Left cardiac atrium (tissue), 4 donors: ENCODE measurements at regions not wholly inside any gene's neighbourhood (a gene's known extent, or its start where the extent isn't known, plus 50 kb on each side); places are given as distances from the start of the nearest gene placed in this dataset.
A peak's percentile ranks its signal among the peaks of the same experiment; 100 is the strongest.

Source experiments
- ATAC-seq, 2 donors: fragments of 200-7000 bp; cut with Tn5 transposase; one replicate each; pipeline ENCODE4 v1.9.1; 2020; ENCODE audit warnings: mild to moderate bottlenecking in 2 of 2, moderate library complexity in 2 of 2
- DNase-seq: peaks from one replicate; pipeline ENCODE4 v3.0.0-alpha.2; 2020
- intact Hi-C, 2 donors: fragments of 100-400 bp; cut with DNase I; formaldehyde crosslinking; loops; one replicate each; pipeline versions ENCODE4 v1.14.1 to v1.15.1; 2022 to 2023
- donor health status: DM: no; HTN: yes; CAD: no.
- donor health status: DM: no; HTN: yes; CAD: no; lungs with severe emphysema.
- donor health status: DM: yes; HTN: yes; CAD: no.
- donor health status: Dilated cardiomyopathy.

DNA sequence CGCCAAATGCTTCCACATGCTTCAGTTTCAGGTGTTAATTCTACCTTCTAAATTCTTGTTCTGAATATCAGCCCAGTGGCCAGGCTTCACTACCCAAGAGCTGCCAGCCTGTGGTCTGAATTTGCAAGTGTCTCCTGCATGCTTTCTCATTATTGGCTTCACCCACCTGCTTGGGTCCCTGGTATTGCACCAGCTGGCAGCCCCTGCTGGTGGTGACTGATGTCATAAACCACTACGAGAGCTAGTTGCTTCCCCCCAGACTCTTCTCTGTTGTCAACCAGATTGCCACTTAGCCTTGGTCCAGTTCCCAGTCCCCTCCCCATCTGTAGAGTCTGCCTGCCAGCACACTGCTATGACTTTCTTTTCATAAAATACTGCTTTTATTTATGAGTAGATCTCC is 197.7 kb upstream of the DUSP10 start:
- intact Hi-C loops = no loop called here
- no peak for DNase-seq
- no peak for ATAC-seq

GRCh38 chr1:221937155-221937953 is 195.5 kb upstream of the DUSP10 start:
- intact Hi-C loops = no loop called here
- peak in 1 of 2 donors; percentile 74 for ATAC-seq
- DNase-seq = no peak

GRCh38 chr1:221933814-221934213 is 191.9 kb upstream of the DUSP10 start:
- intact Hi-C loops = no loop called here
- ATAC-seq = no peak
- no peak for DNase-seq

GRCh38 chr1:221926441-221926840 is 184.6 kb upstream of the DUSP10 start:
- ATAC-seq = no peak
- DNase-seq = no peak
- intact Hi-C loops = no loop called here

DNA sequence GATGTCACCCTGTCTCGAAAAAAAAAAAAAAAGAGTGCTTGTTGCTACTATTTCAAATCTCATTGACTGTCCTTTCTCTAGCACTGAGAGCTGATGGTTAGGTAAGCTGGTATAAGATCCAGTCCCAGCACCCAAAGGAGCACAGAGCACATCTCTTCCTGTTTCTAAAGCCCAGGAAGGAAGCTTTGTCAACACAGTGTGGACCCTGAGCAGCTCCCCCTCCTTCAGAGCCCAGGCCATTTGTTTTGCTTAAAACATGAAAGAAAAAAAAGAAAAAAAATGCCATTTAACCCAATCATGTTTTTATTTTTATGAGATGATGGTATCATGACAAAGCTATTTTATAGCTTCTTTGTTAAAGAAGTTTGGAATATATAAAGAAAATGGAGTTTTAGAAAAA is 184.1 kb upstream of the DUSP10 start:
- ATAC-seq (no peak), DNase-seq (no peak)
- intact Hi-C loops = no loop called here

DNA sequence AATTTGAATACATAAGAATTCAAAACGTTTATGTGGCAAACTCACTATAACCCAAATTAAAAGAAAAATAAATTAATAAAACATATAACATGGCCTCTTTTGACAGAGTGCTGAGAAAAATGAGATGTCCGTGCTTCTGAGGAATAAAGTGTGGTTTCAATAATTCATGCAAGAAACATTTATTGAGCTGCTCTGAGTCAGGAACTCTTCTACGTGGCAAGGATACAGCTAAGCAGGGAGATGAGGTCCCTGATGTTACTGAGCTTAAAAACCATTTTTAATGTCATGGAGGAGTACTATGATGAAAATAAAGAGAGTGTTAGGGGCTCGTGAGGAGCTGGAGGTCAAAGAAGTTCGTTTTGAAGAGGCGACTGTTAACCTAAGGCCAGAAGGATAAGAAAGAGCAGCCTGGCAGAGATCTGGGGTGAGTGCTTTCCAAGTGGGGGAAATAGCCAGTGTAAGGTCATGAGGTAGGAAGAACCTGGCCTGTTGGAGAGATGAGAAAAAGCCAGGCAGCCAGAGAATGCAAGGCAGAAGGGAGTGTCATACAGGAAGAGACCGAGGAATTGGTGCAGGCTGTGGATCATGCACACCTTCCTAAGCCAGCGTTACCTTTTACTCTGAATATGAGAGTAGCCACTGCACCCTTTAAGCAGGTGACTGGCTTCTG is 182.2 kb upstream of the DUSP10 start:
- ATAC-seq (no peak), DNase-seq (no peak)
- intact Hi-C loops = no loop called here

GRCh38 chr1:221921936-221922335 is 180.0 kb upstream of the DUSP10 start:
- no peak for ATAC-seq

DNA sequence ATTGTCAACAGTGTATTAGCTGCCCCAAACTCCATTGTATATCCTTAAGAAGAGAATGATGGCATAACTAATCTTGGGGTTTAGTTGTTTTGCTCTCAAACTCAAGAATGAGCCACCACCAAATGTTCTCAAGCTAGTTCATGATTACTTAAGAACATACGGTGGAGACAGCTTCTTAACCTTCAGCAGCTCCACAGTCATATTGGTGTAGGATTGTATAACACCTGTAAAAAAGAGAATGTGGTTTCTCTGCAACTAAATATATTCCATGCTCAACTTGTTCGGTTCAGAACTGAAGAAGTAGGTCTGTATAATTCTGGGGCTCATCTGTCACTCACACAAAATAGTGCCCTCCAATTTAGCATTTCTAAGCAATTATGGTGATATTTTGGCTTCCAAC is 177.9 kb upstream of the DUSP10 start:
- DNase-seq = no peak
- intact Hi-C loops = no loop called here
- ATAC-seq = no peak

More at GRCh38 chr1:221921936-221922335, 180.0 kb upstream of the DUSP10 start:
- intact Hi-C loops = no loop called here
- DNase-seq = no peak

DNA sequence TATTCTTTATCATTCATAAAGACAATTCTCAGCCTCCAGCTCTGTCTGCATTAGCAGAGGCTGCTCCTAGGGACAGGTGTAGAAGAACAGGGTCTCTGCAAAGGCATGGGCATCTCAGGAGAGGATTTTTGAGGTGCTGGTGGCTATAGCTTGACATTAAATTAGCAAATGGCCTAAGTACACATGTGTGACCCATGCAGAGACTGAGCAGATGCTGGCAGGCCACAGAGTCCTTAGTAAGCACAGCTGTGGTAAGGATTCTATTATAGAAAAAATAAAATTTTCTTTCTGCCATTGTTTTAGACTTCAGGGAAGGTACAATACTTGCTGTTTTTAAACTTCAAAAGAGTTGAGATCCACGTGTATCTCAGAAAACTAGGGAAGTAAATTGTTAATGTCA is 177.5 kb upstream of the DUSP10 start:
- intact Hi-C loops = no loop called here
- no peak for ATAC-seq

DNA sequence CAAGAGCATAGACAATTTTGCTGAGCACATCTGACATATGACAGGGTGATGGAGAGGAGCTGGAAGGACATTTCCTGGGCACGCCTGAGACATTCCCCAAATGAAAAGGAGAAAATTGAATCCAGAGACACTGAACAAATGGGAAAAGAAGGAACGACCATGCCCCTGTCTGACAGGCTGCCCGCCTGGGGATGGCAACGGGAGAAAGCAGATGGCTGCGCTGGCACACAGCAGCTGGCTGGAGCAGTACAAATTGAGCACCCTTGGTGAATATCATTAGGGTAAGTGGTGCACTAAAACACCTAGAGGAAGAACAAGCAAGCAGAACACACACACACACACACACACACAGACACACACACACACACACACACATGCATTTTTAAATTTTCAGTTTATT is 174.3 kb upstream of the DUSP10 start:
- no peak for DNase-seq
- intact Hi-C loops = no loop called here
- ATAC-seq = no peak

More for the DNA sequence above, 177.5 kb upstream of the DUSP10 start:
- no peak for DNase-seq

DNA sequence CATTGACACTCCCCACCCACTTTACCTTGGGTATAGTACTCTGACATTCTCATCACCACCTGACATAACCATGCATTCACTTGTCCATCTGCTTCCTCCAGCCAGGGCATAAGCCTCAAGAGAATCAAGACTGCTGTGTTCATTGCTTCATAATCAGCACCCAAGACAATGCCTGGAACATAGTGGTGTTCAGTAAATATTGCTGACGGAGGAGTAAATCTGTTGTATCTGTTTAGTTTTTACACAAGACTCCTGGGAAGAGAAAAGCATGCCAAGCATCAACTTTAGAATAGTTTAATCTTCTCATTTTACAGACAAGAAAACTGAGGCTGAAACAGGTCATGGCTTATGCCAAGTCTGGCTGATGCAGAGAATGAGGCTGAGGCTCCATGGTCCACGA is 173.9 kb upstream of the DUSP10 start:
- ATAC-seq (no peak), DNase-seq (no peak)
- intact Hi-C loops = no loop called here

DNA sequence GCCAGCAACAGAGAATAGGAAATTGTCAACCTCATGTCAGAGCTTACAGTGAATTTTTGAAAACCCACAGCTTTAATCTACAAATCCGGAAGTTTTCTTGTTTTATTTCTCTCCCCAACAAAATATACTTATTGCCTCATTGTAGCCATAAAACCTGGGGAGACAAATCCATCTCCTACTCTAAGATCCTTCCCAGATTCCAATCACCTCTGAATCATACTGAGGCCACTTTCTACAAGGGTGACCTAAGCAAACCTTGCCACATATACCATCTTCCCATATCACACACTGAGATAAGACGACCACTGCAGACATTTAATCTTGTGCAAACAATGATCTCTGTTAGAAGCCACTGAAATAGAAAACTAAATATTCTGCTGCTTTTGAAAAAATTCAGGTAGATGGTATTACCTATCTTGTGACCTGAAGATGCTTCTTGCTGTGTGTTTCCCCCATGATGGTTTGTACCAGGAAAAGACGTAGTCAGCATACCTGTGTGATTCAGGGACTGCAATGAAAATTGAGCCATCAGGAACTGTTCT is 171.5 kb upstream of the DUSP10 start:
- intact Hi-C loops = no loop called here
- ATAC-seq (no peak), DNase-seq (no peak)

GRCh38 chr1:221912230-221912629 is 170.3 kb upstream of the DUSP10 start:
- intact Hi-C loops = no loop called here

GRCh38 chr1:221911714-221912113 is 169.8 kb upstream of the DUSP10 start:
- ATAC-seq (no peak), DNase-seq (no peak)
- intact Hi-C loops = no loop called here

More at GRCh38 chr1:221912230-221912629, 170.3 kb upstream of the DUSP10 start:
- DNase-seq = no peak
- ATAC-seq = no peak

DNA sequence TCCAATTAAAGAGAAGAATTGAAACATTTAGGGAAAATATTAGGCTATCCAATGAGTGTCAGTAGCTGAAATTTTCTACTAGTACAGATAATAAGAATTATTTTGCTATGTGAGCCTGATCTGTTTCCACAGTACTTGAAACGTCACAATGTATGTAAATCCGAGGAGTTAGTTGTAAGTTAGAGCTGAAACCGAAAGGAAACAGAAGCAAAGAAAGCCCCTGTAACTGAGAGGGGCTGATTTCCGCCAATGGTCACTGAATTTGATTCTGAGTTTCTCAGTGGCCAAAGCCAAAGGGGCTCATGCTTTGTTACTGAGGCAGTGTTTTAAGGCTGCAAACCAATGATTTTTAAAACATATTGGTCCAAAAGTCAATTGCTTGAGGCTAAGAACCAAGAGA is 168.3 kb upstream of the DUSP10 start:
- intact Hi-C loops = no loop called here
- no peak for ATAC-seq
- DNase-seq = no peak

DNA sequence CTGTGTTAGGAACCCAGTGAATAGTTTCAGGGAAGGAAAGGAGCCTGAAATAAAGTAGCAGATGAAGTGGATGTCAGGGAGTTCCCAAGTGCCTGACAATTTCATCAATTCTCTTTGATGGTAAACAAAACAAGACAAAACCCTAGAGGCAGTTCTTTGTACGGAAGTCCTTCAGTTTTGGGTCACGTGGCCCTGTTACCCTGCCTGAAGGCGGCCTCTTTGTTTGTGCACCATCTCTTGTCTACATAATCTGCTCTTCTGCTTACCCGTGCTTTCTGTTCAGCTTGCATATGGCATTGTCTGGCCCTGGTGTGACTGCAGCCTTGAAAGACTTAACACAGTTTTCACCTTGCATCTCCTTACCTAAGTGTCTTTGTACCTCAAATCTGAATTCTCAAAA is 166.7 kb upstream of the DUSP10 start:
- ATAC-seq (no peak), DNase-seq (no peak)
- intact Hi-C loops = no loop called here

DNA sequence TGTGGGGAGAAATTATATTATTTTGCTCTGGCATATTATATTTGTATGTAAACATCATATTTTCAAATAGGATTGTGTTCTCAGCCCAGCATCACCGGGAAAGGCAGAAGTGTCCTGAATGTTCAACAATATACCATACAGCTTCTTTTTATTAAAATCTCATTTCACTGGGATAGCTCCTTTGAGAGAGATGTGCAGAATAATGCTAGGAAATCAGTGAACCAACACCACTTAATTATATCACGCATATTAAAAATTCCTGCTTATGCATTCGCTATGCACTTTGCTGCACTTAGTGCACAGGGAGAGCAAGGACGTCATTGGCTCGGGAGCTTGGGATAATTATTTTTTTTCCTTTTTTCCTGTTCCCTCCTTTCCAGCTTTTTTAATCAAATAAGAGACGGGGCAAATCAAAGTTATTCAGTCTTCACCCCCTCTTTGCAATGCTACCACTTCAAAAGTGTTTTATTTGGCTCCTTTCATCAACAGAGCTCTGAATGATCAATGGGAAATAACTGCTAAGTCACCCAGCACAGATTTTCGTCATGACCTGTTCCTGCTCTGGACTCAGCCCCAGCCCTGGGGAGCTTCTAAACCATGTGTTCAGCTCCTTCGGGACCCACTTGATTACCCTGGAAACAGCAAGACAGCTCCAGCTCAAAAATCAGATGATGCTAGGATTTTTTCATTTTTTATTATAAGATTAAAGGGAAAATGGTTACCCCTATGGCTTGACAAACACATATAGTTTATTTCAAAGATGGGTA is 165.5 kb upstream of the DUSP10 start:
- intact Hi-C loops = no loop called here
- ATAC-seq (peak in 1 of 2 donors; percentile 76), DNase-seq (no peak)

DNA sequence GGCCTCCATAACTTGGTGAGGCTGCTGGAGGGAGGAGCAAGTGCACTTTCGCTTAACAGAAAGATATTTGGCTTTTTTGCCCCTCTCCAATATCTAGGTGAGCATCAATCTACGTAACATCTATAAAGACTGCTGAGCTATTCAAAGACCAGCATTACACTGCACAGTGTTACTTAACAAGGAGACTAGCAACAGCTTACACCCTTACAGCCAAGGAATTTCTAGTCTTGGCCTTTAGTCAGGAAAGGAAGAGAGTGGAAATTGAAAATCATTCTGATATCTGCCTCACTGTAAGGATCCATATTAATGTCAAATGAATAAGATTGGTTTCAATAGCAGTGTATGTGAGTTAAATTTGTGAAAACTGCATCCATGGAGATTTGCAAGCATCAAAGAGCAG is 163.9 kb upstream of the DUSP10 start:
- DNase-seq (no peak), ATAC-seq (no peak)
- intact Hi-C loops = no loop called here

GRCh38 chr1:221904319-221904718 is 162.4 kb upstream of the DUSP10 start:
- ATAC-seq (no peak), DNase-seq (no peak)
- intact Hi-C loops = no loop called here

DNA sequence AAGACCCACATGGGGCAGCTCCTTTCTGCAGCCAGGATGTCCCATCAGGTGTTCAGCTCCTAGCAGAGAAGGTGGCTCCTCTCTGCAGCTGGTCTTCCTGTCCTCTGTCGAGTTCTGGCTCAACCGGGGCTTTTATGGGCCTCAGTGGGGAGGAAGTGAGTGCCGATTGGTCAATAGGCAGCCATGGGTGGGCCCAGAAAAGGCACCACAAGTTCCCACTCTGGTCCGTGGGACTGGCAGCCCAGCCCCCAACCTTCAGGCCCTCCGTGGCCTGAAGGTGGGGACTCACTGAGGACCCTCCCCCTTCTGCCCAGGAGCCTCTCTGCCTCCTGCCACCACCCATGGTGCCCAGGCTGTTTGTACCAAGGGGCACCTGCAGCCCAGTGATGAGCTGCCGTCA is 161.7 kb upstream of the DUSP10 start:
- intact Hi-C loops = no loop called here
- DNase-seq (no peak), ATAC-seq (no peak)
